Caco-2 (cell line): ENCODE measurements at regions not wholly inside any gene's neighbourhood (a gene's known extent, or its start where the extent isn't known, plus 50 kb on each side); places are given as distances from the start of the nearest gene placed in this dataset.

Experiments
- BruUV-seq: library from RNA; stranded (reverse); fragments of 400-500 nt; replicated peaks from 2 replicates; lab custom pipeline; 2021; lab: Mats Ljungman, UMichigan
- CTCF ChIA-PET: fragments of 300-600 bp; sonication (Branson Sonifier 250); formaldehyde crosslinking; loops from one replicate; lab custom pipeline; 2022; ENCODE audit warnings: antibody characterized with exemption; lab: Charles Lee
- POLR2A ChIA-PET: fragments of 300-600 bp; sonication (Branson Sonifier 250); formaldehyde crosslinking; loops from one replicate; lab custom pipeline; 2022; ENCODE audit warnings: antibody characterized with exemption; lab: Charles Lee
- DNase-seq, 2 experiments: peaks; one replicate each; pipeline versions ENCODE4 v3.0.0 to v3.0.0-alpha.2; 2020 to 2022
- H3K27me3 ChIP-seq: replicated peaks from 2 replicates; pipeline ENCODE4 v1.6.0; 2011; ENCODE audit warnings: low read length; ENCODE audit not compliant: control insufficient read depth, insufficient read depth
- H3K36me3 ChIP-seq: 2 replicates; pipeline ENCODE4 v1.5.1; 2011; ENCODE audit warnings: low read length; ENCODE audit not compliant: control insufficient read depth, insufficient read depth
- H3K4me1 ChIP-seq: fragments of 250-450 bp; sonication (Bioruptor Pico); 2 replicates; pipeline ENCODE4 v1.5.1; 2020; ENCODE audit warnings: mild to moderate bottlenecking
- H3K4me3 ChIP-seq: 2 replicates; pipeline ENCODE4 v1.5.1; 2011; ENCODE audit warnings: low read depth, mild to moderate bottlenecking, control low read depth, low read length
- H3K9me3 ChIP-seq: fragments of 250-450 bp; sonication (Bioruptor Pico); 2 replicates; pipeline ENCODE4 v1.5.1; 2020; ENCODE audit warnings: mild to moderate bottlenecking, moderate library complexity
- H3K27ac Mint-ChIP-seq: one replicate; pipeline ENCODE4 v1.8.0; 2022; ENCODE audit warnings: mixed read lengths; ENCODE audit not compliant: unreplicated experiment
- H3K27me3 Mint-ChIP-seq: one replicate; pipeline ENCODE4 v1.8.0; 2022; ENCODE audit warnings: mixed read lengths; ENCODE audit not compliant: insufficient read depth, unreplicated experiment
- H3K36me3 Mint-ChIP-seq: one replicate; pipeline ENCODE4 v1.8.0; 2022; ENCODE audit warnings: mild to moderate bottlenecking, mixed read lengths; ENCODE audit not compliant: insufficient read depth, unreplicated experiment
- H3K4me1 Mint-ChIP-seq: one replicate; pipeline ENCODE4 v1.8.0; 2022; ENCODE audit warnings: low read depth, mixed read lengths; ENCODE audit not compliant: unreplicated experiment
- H3K4me3 Mint-ChIP-seq: one replicate; pipeline ENCODE4 v1.8.0; 2022; ENCODE audit warnings: mild to moderate bottlenecking, moderate library complexity, mixed read lengths; ENCODE audit not compliant: unreplicated experiment
- H3K9me3 Mint-ChIP-seq: one replicate; pipeline ENCODE4 v1.8.0; 2022; ENCODE audit warnings: mixed read lengths; ENCODE audit not compliant: unreplicated experiment
- CTCF ChIP-seq, 2 experiments: fragments of 200-600 bp in 1 of 2; IDR thresholded peaks; 1 replicate in 1 of 2; 2 replicates in 1 of 2; pipeline versions ENCODE4 v1.5.1 to v1.8.0; 2011 to 2022; ENCODE audit warnings: antibody characterized with exemption in 1 of 2, control low read depth in 1 of 2, inconsistent platforms in 1 of 2, low read depth in 1 of 2, low read length in 1 of 2, mild to moderate bottlenecking in 1 of 2, moderate library complexity in 1 of 2; ENCODE audit not compliant: insufficient read depth in 1 of 2, severe bottlenecking in 1 of 2, unreplicated experiment in 1 of 2
- intact Hi-C: fragments of 100-400 bp; cut with micrococcal nuclease; formaldehyde crosslinking; loops from one replicate; pipeline ENCODE4 v1.10.0; 2022; ENCODE audit not compliant: unreplicated experiment

GRCh38 chr15:80315289-80315987, 63.4 kb upstream of the CTXND1 start:
- intact Hi-C loops: no loop called here

DNA sequence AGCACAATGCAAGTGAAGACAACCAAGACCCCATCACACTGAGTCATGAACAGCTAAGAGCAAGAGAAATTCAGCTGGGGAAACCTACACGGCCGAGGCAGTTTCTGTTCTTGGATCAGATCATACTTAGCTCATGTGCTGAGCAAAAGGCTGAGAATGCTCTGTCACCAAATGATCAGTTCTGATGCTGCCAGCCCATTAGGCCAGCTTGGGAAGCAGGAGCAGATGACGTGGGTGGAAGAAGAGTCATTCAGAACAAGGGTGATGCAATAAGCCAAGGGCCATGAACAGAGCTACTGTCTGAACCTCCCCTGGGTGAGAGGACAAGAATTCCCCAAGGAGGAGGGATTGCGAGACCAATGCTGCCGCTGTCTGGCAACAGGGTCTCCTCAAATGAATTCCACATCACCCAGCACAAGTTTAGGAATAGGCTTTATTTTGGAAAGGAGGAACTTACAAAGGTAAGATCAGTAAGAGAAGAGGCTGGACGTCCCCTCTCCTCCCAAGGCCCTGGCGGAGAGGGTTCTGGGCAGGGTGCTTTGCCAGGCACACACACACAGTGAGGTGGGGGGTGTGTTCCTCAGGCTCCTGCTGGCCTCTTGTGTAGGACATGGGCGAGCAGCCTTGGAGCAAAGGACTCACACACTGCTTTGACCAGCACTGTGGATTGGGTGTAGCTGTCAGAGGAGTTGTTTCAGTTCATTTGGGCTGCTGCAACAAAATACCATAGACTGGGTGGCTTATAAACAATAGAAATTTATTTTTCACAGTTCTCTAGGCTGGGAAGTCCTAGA, 65.6 kb upstream of the CTXND1 start:
- H3K4me3 Mint-ChIP-seq: no peak overlapping the region
- CTCF ChIA-PET: no interaction called here
- no peak overlapping the region for H3K27ac Mint-ChIP-seq
- no peaks in the 10 kb centered on the region for H3K9me3 ChIP-seq
- no peaks in the 10 kb centered on the region for H3K36me3 ChIP-seq
- POLR2A ChIA-PET: no interaction called here
- no TSS peak for BruUV-seq
- no peaks in the 10 kb centered on the region for H3K4me1 ChIP-seq
- no peaks in the 10 kb centered on the region; the same call in none of the 2 replicates for H3K27me3 ChIP-seq
- H3K9me3 Mint-ChIP-seq: no peaks in the 10 kb centered on the region
- no peaks in the 10 kb centered on the region for H3K36me3 Mint-ChIP-seq
- H3K27me3 Mint-ChIP-seq: peaks cover 11% of the 10 kb centered on the region
- intact Hi-C loops: no loop called here
- no peak overlapping the region for H3K4me3 ChIP-seq
- no peak for DNase-seq
- TF ChIP-seq CTCF (IDR thresholded peaks at IDR 0.05; ENCODE audit: insufficient read depth in 1 of 2, low read depth in 1 of 2, low read length in 1 of 2, severe bottlenecking in 1 of 2, unreplicated experiment in 1 of 2): no peak
- no peaks in the 10 kb centered on the region for H3K4me1 Mint-ChIP-seq

More at GRCh38 chr15:80315289-80315987, 63.4 kb upstream of the CTXND1 start:
- no peak overlapping the region for H3K4me3 Mint-ChIP-seq
- H3K4me1 ChIP-seq: no peaks in the 10 kb centered on the region
- no peaks in the 10 kb centered on the region; the same call in 1 of the 2 replicates for H3K27me3 ChIP-seq
- H3K9me3 Mint-ChIP-seq: no peaks in the 10 kb centered on the region
- H3K27ac Mint-ChIP-seq: no peak overlapping the region
- no peaks in the 10 kb centered on the region for H3K9me3 ChIP-seq
- ChIA-PET POLR2A (no interaction called here), CTCF (no interaction called here)
- no peaks in the 10 kb centered on the region for H3K4me1 Mint-ChIP-seq
- BruUV-seq: no TSS peak
- no peak overlapping the region for H3K4me3 ChIP-seq
- no peaks in the 10 kb centered on the region for H3K36me3 ChIP-seq
- no peaks in the 10 kb centered on the region for H3K36me3 Mint-ChIP-seq
- no peak for TF ChIP-seq CTCF (IDR thresholded peaks at IDR 0.05; ENCODE audit: insufficient read depth in 1 of 2, low read depth in 1 of 2, low read length in 1 of 2, severe bottlenecking in 1 of 2, unreplicated experiment in 1 of 2)
- DNase-seq: no peak
- peaks cover 8% of the 10 kb centered on the region for H3K27me3 Mint-ChIP-seq

DNA sequence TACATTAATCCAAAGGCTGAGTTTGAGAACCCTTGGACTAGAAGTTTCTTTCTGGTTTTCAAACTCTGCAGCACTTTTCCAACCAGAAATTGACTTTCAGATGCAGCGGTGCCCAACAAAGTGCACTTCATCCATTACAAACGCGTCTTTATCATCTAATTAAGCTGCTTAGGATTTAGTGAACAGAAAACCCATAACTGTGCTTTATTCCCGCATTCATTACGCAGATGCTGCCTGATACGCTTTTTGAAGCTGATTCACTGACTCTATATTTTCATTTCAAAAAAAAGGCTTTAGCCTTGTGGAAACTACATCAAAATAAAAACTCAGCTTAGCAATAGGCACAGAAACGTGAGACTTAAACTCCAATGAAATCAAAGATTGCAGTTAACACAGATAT, 69.8 kb upstream of the CTXND1 start:
- TF ChIP-seq CTCF (IDR thresholded peaks at IDR 0.05; ENCODE audit: insufficient read depth in 1 of 2, low read depth in 1 of 2, low read length in 1 of 2, severe bottlenecking in 1 of 2, unreplicated experiment in 1 of 2): no peak
- H3K4me3 ChIP-seq: no peak overlapping the region
- Mint-ChIP-seq H3K4me1 (no peaks in the 10 kb centered on the region), H3K4me3 (no peak overlapping the region), H3K9me3 (no peaks in the 10 kb centered on the region), H3K27me3 (peaks cover 9% of the 10 kb centered on the region), H3K36me3 (no peaks in the 10 kb centered on the region), H3K27ac (no peak overlapping the region)
- no peaks in the 10 kb centered on the region for H3K9me3 ChIP-seq
- no peak for DNase-seq
- H3K27me3 ChIP-seq: no peaks in the 10 kb centered on the region; the same call in 1 of the 2 replicates
- no peaks in the 10 kb centered on the region for H3K36me3 ChIP-seq
- intact Hi-C loops: no loop called here
- no peaks in the 10 kb centered on the region for H3K4me1 ChIP-seq
- CTCF ChIA-PET: no interaction called here
- no TSS peak for BruUV-seq
- POLR2A ChIA-PET: no interaction called here
